ENCODE measurements at regions not wholly inside any gene's neighbourhood (a gene's known extent, or its start where the extent isn't known, plus 50 kb on each side); places are given as distances from the start of the nearest gene placed in this dataset.

DNA sequence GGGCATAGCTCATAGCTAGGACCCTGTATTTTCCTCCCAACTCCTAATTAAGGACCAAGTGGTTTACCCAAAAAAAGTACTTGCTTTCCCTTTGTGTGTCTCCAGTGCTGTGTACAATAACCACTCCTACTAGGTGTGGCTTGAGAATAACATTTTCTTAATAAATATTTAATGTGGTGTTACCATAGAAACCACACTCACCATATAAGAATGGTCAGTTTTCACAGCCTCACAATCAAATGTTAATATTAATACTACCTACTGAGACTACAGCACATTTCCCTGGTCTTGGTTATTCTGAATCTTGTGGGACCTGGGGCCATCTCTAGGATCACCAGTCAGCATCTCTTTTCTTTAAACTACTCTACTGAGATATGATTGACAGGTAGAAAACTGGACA lies 83.5 kb upstream of the BCAR3 start:
- no peak overlapping the region for H3K27ac ChIP-seq
- H3K4me1 ChIP-seq (replicated peaks) = no peaks in the 10 kb centered on the region
- H3K9me3 ChIP-seq = no peaks in the 10 kb centered on the region
- no peak for DNase-seq (ENCODE audit: low spot score)
- no peaks in the 10 kb centered on the region for H3K36me3 ChIP-seq
- TF ChIP-seq POLR2A (IDR thresholded peaks at IDR 0.05) (no peak), CTCF (IDR thresholded peaks at IDR 0.05) (no peak), POLR2AphosphoS5 (IDR thresholded peaks at IDR 0.05) (no peak)
- intact Hi-C loops (cut with DNase I) = no loop called here
- no peaks in the 10 kb centered on the region for H3K27me3 ChIP-seq (replicated peaks; ENCODE audit: insufficient read depth)
- no peak overlapping the region for H3K4me3 ChIP-seq

- TF ChIP-seq POLR2AphosphoS5 (IDR thresholded peaks at IDR 0.05) (no peak), POLR2A (IDR thresholded peaks at IDR 0.05) (no peak), CTCF (IDR thresholded peaks at IDR 0.05) (no peak)
- no peak for DNase-seq (ENCODE audit: low spot score)
- Histone ChIP-seq H3K4me3 (no peak overlapping the region), H3K27me3 (replicated peaks; ENCODE audit: insufficient read depth) (no peaks in the 10 kb centered on the region), H3K27ac (no peak overlapping the region), H3K4me1 (replicated peaks) (no peaks in the 10 kb centered on the region), H3K36me3 (no peaks in the 10 kb centered on the region), H3K9me3 (no peaks in the 10 kb centered on the region)
- intact Hi-C loops (cut with DNase I) = no loop called here
- over 99% methylated on average over 5 of the region's 5 CpGs for WGBS
Measured at GRCh38 chr1:93764366-93764750, 82.7 kb upstream of the BCAR3 start.

DNA sequence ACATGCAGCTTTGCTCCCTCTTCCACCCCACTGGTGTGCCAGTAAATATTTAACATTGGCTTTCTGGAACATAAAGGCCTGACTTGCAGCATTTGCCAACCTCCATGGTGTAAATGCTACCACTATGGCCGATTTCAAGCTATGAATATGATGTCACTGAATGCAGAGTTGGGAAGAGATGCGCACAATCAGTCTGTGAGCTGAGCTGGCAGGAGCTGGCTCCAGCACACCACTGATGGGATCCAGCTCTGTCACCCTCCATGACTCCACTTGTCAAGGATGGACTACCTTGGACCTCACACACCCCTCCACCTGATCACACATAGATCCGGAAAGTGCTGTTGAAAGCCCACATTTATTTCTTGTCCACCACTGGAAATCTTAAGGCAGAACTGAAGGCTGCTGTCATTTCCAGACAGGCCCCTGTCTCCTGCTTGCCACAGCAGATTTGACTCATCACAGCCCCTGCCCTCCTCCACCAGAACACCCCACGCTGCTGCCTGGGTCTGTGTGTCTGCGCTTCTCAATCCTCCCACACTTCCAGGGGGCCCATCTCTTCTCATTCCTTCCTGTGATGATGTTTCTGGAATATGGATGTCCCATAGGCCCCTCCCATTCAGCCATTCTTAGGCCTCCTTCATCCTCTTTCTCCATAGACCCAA lies 82.2 kb upstream of the BCAR3 start:
- intact Hi-C loops (cut with DNase I) = no loop called here
- Histone ChIP-seq H3K4me3 (no peak overlapping the region), H3K27me3 (replicated peaks; ENCODE audit: insufficient read depth) (no peaks in the 10 kb centered on the region), H3K9me3 (no peaks in the 10 kb centered on the region), H3K4me1 (replicated peaks) (no peaks in the 10 kb centered on the region), H3K36me3 (no peaks in the 10 kb centered on the region), H3K27ac (no peak overlapping the region)
- 90% methylated on average over 5 of the region's 5 CpGs for WGBS
- DNase-seq (ENCODE audit: low spot score) = no peak
- no peak for TF ChIP-seq POLR2AphosphoS5 (IDR thresholded peaks at IDR 0.05)
- no peak for TF ChIP-seq CTCF (IDR thresholded peaks at IDR 0.05)
- no peak for TF ChIP-seq POLR2A (IDR thresholded peaks at IDR 0.05)

DNA sequence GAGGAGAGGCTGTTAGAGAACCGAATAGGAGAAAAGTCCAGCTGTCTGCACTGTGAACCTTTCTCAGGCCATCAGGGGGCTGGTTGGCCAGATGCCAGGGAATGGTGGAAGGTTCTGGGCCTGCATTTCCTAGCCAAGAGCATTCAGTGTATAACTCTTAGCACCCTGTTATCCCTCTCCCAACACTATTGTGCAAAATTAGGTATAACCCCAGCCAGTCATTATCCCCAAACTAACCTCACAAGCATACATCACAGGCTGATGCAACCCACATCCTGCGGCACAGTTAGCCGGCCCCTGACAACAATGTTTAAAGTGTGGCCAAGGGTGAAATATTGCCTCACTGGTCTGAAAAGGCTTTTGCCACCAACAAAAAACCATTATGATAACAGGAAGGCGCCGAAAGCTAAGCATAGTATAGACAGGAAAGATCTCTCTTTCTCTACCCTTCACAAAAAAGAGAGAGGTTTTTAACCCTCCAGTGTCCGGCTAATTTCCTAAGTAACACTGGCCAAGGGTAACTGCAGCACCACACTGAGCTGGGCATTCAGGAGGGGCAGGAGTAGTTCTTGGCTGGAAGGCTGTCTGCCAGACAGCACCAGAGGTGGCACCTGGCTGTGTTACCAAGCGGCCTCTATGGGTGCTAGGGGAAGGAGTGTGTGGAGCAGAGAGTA lies 77.3 kb upstream of the BCAR3 start:
- intact Hi-C loops (cut with DNase I) = no loop called here
- no peaks in the 10 kb centered on the region for H3K36me3 ChIP-seq
- no peaks in the 10 kb centered on the region for H3K27me3 ChIP-seq (replicated peaks; ENCODE audit: insufficient read depth)
- DNase-seq (ENCODE audit: low spot score) = no peak
- 71% methylated on average over 7 of the region's 7 CpGs for WGBS
- H3K27ac ChIP-seq = no peak overlapping the region
- H3K4me3 ChIP-seq = no peak overlapping the region
- no peaks in the 10 kb centered on the region for H3K9me3 ChIP-seq
- no peaks in the 10 kb centered on the region for H3K4me1 ChIP-seq (replicated peaks)
- no peak for TF ChIP-seq POLR2AphosphoS5 (IDR thresholded peaks at IDR 0.05)
- no peak for TF ChIP-seq CTCF (IDR thresholded peaks at IDR 0.05)
- TF ChIP-seq POLR2A (IDR thresholded peaks at IDR 0.05) = no peak
